K562 (cell line): ENCODE measurements at regions not wholly inside any gene's neighbourhood (a gene's known extent, or its start where the extent isn't known, plus 50 kb on each side); places are given as distances from the start of the nearest gene placed in this dataset.

Experiments
- ATAC-seq: fragments of 200-7000 bp; cut with Tn5 transposase; 3 replicates; pipeline ENCODE4 v1.9.1; 2020; ENCODE audit warnings: moderate library complexity
- BruUV-seq: library from RNA; stranded (reverse); fragments of 400-500 nt; replicated peaks from 2 replicates; lab custom pipeline; 2021; lab: Mats Ljungman, UMichigan
- CTCF ChIA-PET: fragments of 300-600 bp; formaldehyde crosslinking; extraction: SDS; loops from one replicate; lab custom pipeline; 2021; ENCODE audit warnings: low intra/inter-chr PET ratio; lab: Yijun Ruan, JAX
- POLR2A ChIA-PET: fragments of 300-600, 350-650 bp; sonication (Branson Sonifier 250); formaldehyde crosslinking; extraction: SDS; loops from one replicate; lab custom pipeline; 2021; ENCODE audit warnings: antibody characterized with exemption, inconsistent platforms; lab: Yijun Ruan, JAX
- DNase-seq, 4 experiments: peaks; one replicate each; pipeline versions ENCODE4 v3.0.0 to v3.0.0-alpha.2; 2011 to 2018; ENCODE audit warnings: low spot score in 3 of 4, mixed read lengths in 3 of 4; ENCODE audit errors: extremely low read depth in 1 of 4
- FAIRE-seq: peaks from 2 replicates; lab custom pipeline; 2011; peaks lifted over from hg19 to GRCh38; lab: Jason Lieb, UNC
- H2AFZ ChIP-seq: 2 replicates; pipeline ENCODE4 v1.6.0; 2011; ENCODE audit warnings: low read depth, low read length, control low read depth, inconsistent platforms
- H3K27ac ChIP-seq: fragments of 200-600 bp; 3 replicates; pipeline ENCODE4 v1.8.0; 2011; ENCODE audit warnings: low read depth, mild to moderate bottlenecking, control low read depth, inconsistent platforms, low read length, moderate library complexity, mixed read lengths; ENCODE audit errors: extremely low read depth
- H3K27me3 ChIP-seq, 2 experiments: fragments of 300-600 bp in 1 of 2; 2 replicates in 1 of 2; 3 replicates in 1 of 2; pipeline versions ENCODE4 v1.6.0 to v1.8.0; 2011; ENCODE audit warnings: inconsistent platforms in 2 of 2, low read length in 2 of 2, mild to moderate bottlenecking in 1 of 2, mixed read lengths in 1 of 2, moderate library complexity in 1 of 2; ENCODE audit not compliant: control insufficient read depth in 2 of 2, insufficient read depth in 2 of 2
- H3K36me3 ChIP-seq: fragments of 300-600 bp; 3 replicates; pipeline ENCODE4 v1.8.0; 2011; ENCODE audit warnings: mild to moderate bottlenecking, low read length, inconsistent platforms; ENCODE audit not compliant: control insufficient read depth, insufficient read depth
- H3K4me1 ChIP-seq, 2 experiments: fragments of 200-600 bp in 1 of 2; replicated peaks in 1 of 2; 2 replicates in 1 of 2; 3 replicates in 1 of 2; pipeline versions ENCODE4 v1.5.1 to v1.8.0; 2011; ENCODE audit warnings: inconsistent platforms in 2 of 2, low read length in 2 of 2, mild to moderate bottlenecking in 1 of 2, mixed read lengths in 1 of 2, moderate library complexity in 1 of 2; ENCODE audit not compliant: control insufficient read depth in 2 of 2, insufficient read depth in 2 of 2
- H3K4me2 ChIP-seq: 2 replicates; pipeline ENCODE4 v1.6.1; 2011; ENCODE audit warnings: low read length, control low read depth, inconsistent platforms, mixed read lengths; ENCODE audit not compliant: insufficient read depth
- H3K4me3 ChIP-seq: fragments of 200-600 bp; sonication (generic), shearing (Covaris generic); 2 replicates; pipeline ENCODE4 v1.5.1; 2016; ENCODE audit warnings: control low read depth, inconsistent platforms
- H3K79me2 ChIP-seq: fragments of 200-600 bp; 3 replicates; pipeline ENCODE4 v1.8.0; 2011; ENCODE audit warnings: low read length, inconsistent platforms; ENCODE audit not compliant: control insufficient read depth, insufficient read depth
- H3K9ac ChIP-seq, 2 experiments: 2 replicates each; pipeline versions ENCODE4 v1.6.0 to v1.6.1; 2011; ENCODE audit warnings: low read depth in 2 of 2, low read length in 2 of 2, control low read depth in 1 of 2, inconsistent platforms in 1 of 2, mild to moderate bottlenecking in 1 of 2, mixed read lengths in 1 of 2; ENCODE audit not compliant: insufficient read depth in 1 of 2
- H3K9me1 ChIP-seq: one replicate; pipeline ENCODE4 v1.6.0; 2011; ENCODE audit warnings: inconsistent platforms, mild to moderate bottlenecking, low read length, moderate library complexity; ENCODE audit not compliant: control insufficient read depth, insufficient read depth
- H3K9me3 ChIP-seq: replicated peaks from 2 replicates; pipeline ENCODE4 v1.5.1; 2011; ENCODE audit warnings: low read depth, low read length, inconsistent platforms; ENCODE audit not compliant: control insufficient read depth, insufficient read depth
- H4K20me1 ChIP-seq: replicated peaks from 2 replicates; pipeline ENCODE4 v1.6.1; 2011; ENCODE audit warnings: low read length, inconsistent platforms, mixed read lengths; ENCODE audit not compliant: control insufficient read depth, insufficient read depth
- BMI1 ChIP-seq: fragments of 150-350 bp; IDR thresholded peaks from 2 replicates; pipeline ENCODE4 v1.6.1; 2014; ENCODE audit warnings: low read length
- CSDE1 ChIP-seq, 2 experiments: fragments of 450-650 bp; IDR thresholded peaks; 2 replicates each; pipeline ENCODE4 v1.6.1; 2016; ENCODE audit warnings: mild to moderate bottlenecking in 1 of 2
- FOXP1 ChIP-seq: sonication (generic); formaldehyde crosslinking; IDR thresholded peaks from 2 replicates; pipeline ENCODE4 v1.8.0; 2022; ENCODE audit warnings: mild to moderate bottlenecking, missing genetic modification reagents
- HDAC1 ChIP-seq, 2 experiments: fragments of 450-650 bp; IDR thresholded peaks; 2 replicates each; pipeline ENCODE4 v1.6.1; 2016 to 2017; ENCODE audit warnings: inconsistent platforms in 1 of 2, mild to moderate bottlenecking in 1 of 2, moderate library complexity in 1 of 2
- HNRNPLL ChIP-seq: fragments of 200-400 bp; formaldehyde crosslinking; IDR thresholded peaks from 2 replicates; pipeline ENCODE4 v1.6.1; 2017; ENCODE audit warnings: low read length, low read depth, mild to moderate bottlenecking; ENCODE audit not compliant: poor library complexity, severe bottlenecking
- HNRNPUL1 ChIP-seq: fragments of 200-400 bp; formaldehyde crosslinking; IDR thresholded peaks from 2 replicates; pipeline ENCODE4 v1.6.1; 2017; ENCODE audit warnings: low read length
- JUN ChIP-seq, 2 experiments: sonication (generic) in 1 of 2; formaldehyde crosslinking in 1 of 2; IDR thresholded peaks; 2 replicates each; pipeline versions ENCODE4 v1.6.1 to v1.8.0; 2012 to 2022; ENCODE audit warnings: borderline replicate concordance in 2 of 2, mild to moderate bottlenecking in 2 of 2, improper control_type of control experiment in 1 of 2, low read depth in 1 of 2, low read length in 1 of 2, missing genetic modification reagents in 1 of 2
- NCOA1 ChIP-seq: fragments of 450-650 bp; IDR thresholded peaks from 2 replicates; pipeline ENCODE4 v1.6.1; 2016; ENCODE audit warnings: low read depth
- NUFIP1 ChIP-seq: fragments of 450-650 bp; IDR thresholded peaks from 2 replicates; pipeline ENCODE4 v1.6.1; 2018; ENCODE audit not compliant: partially characterized antibody
- POLR2G ChIP-seq: fragments of 200-400 bp; formaldehyde crosslinking; IDR thresholded peaks from 2 replicates; pipeline ENCODE4 v1.6.1; 2017; ENCODE audit warnings: low read depth, mild to moderate bottlenecking, antibody characterized with exemption, low read length, moderate library complexity
- RBM14 ChIP-seq: fragments of 200-400 bp; formaldehyde crosslinking; IDR thresholded peaks from 2 replicates; pipeline ENCODE4 v1.6.1; 2018; ENCODE audit warnings: low read depth, mild to moderate bottlenecking, low read length, moderate library complexity, borderline replicate concordance; ENCODE audit not compliant: insufficient read depth
- RBM39 ChIP-seq: fragments of 200-400 bp; formaldehyde crosslinking; optimal IDR thresholded peaks from 2 replicates; pipeline ENCODE3; 2018; ENCODE audit warnings: low read depth, low read length
- SAFB2 ChIP-seq: fragments of 200-400 bp; formaldehyde crosslinking; IDR thresholded peaks from 2 replicates; pipeline ENCODE4 v1.6.1; 2018; ENCODE audit warnings: borderline replicate concordance, low read length, low read depth, moderate library complexity; ENCODE audit not compliant: severe bottlenecking
- SMAD3 ChIP-seq: fragments of 450-650 bp; formaldehyde crosslinking; conservative IDR thresholded peaks from 2 replicates; pipeline ENCODE4 v1.4.0; 2020; ENCODE audit warnings: mild to moderate bottlenecking
- SNIP1 ChIP-seq: fragments of 450-650 bp; IDR thresholded peaks from 2 replicates; pipeline ENCODE4 v1.7.1; 2017; ENCODE audit warnings: low read depth, mild to moderate bottlenecking
- TAL1 ChIP-seq: fragments of 450-650 bp; IDR thresholded peaks from 2 replicates; pipeline ENCODE4 v1.6.1; 2016; ENCODE audit warnings: mild to moderate bottlenecking
- TCF15 ChIP-seq: fragments of 250-450 bp; sonication (Bioruptor Pico); IDR thresholded peaks from 2 replicates; pipeline ENCODE4 v1.8.0; 2022; ENCODE audit warnings: moderate library complexity, mild to moderate bottlenecking, inconsistent platforms
- TCFL5 ChIP-seq: fragments of 250-450 bp; sonication (Bioruptor Pico); conservative IDR thresholded peaks from 2 replicates; pipeline ENCODE4 v1.6.1; 2021; ENCODE audit warnings: mild to moderate bottlenecking, moderate library complexity, matching md5 sums
- U2AF1 ChIP-seq: fragments of 200-400 bp; formaldehyde crosslinking; optimal IDR thresholded peaks from 2 replicates; pipeline ENCODE3; 2017; ENCODE audit warnings: mild to moderate bottlenecking, low read depth, low read length, moderate library complexity
- ZC3H4 ChIP-seq: sonication (generic); formaldehyde crosslinking; IDR thresholded peaks from 2 replicates; pipeline ENCODE4 v1.9.0; 2021; ENCODE audit warnings: missing genetic modification reagents, borderline replicate concordance
- ZNF124 ChIP-seq: sonication (generic); formaldehyde crosslinking; IDR thresholded peaks from 2 replicates; pipeline ENCODE4 v1.8.1; 2022; ENCODE audit warnings: missing genetic modification reagents
- WGBS: fragments of 100-300 bp; shearing (Covaris generic); methylation state at CpG from one replicate; pipeline ENCODE4 v1.1.6; 2016; ENCODE audit warnings: low coverage, mixed read lengths; ENCODE audit not compliant: insufficient coverage; ENCODE audit errors: missing lambda C conversion rate; 5-methylcytosine and 5-hydroxymethylcytosine counted together
- in situ Hi-C: fragments of 300-500 bp; cut with MboI; formaldehyde crosslinking; loops from 4 replicates; pipeline ENCODE4 v1.15.0; 2018; ENCODE audit warnings: inconsistent platforms, mixed read lengths
- intact Hi-C: fragments of 100-400 bp; cut with micrococcal nuclease; formaldehyde crosslinking; loops from 2 replicates; pipeline ENCODE4 v1.14.2; 2022
- TF ChIP-seq, protein P1 (sequence below): fragments of 450-650 bp; IDR thresholded peaks from 2 replicates; pipeline ENCODE4 v1.7.0; 2016; ENCODE audit warnings: borderline replicate concordance

DNA sequence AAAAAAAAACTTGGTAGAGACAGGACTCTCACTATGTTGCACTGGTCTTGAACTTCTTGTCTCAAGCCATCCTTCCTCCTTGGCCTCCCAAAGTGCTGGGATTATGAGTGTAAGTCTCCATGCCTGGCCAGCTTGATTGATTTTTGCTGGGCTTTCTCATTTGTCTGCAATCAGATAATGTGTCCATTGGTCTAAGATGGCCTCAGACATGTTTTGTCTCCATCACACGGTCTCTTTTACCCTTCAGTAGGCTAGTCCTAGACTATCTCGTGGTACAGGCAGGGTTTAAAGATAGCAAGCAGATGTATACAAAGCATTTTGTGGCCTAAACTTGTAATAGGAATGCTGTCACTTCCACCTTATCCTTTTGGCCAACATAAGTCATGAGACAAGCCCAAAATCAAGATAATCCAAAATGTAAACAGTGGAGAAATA, 289.1 kb downstream of the TFAP2B start:
- peak overlapping the region; percentile 30 for H2AFZ ChIP-seq
- no peaks in the 10 kb centered on the region for H3K79me2 ChIP-seq
- H3K9me3 ChIP-seq, result no peaks in the 10 kb centered on the region
- H3K4me3 ChIP-seq, result no peak overlapping the region
- H3K4me1 ChIP-seq, result peaks cover 0 to 21% of the 10 kb centered on the region in 2 experiments; a peak in 2 of 5 replicates
- no peak overlapping the region for H3K9ac ChIP-seq
- peak in 2 of 4 experiments; percentile 47 to 72 for DNase-seq
- 0% methylated on average over 2 of the region's 2 CpGs for WGBS
- peak; percentile 84 for ATAC-seq
- peak overlapping the region; percentile 5; the same call in 1 of the 3 replicates for H3K27ac ChIP-seq
- no peaks in the 10 kb centered on the region for H3K9me1 ChIP-seq
- POLR2A ChIA-PET, result no interaction called here
- no peaks in the 10 kb centered on the region for H3K27me3 ChIP-seq
- H3K36me3 ChIP-seq, result no peaks in the 10 kb centered on the region
- CTCF ChIA-PET, result no interaction called here
- H4K20me1 ChIP-seq, result no peaks in the 10 kb centered on the region
- BruUV-seq, result no TSS peak
- intact Hi-C loops (loop anchor here (5.0 kb wide), 1 partner anchor 55 kb away; no protein-coding TSS in a partner anchor), in situ Hi-C loops (no loop called here)
- FAIRE-seq, result peak; percentile 74
- H3K4me2 ChIP-seq, result peak overlapping the region; percentile 8; the same call in 1 of the 2 replicates
- no peak for TF ChIP-seq ZC3H4 (CRISPR knock-in tag)
- TF ChIP-seq RBM14, result no peak
- no peak for TF ChIP-seq CSDE1 (IDR thresholded peaks at IDR 0.05)
- peak; percentile 66; the same call in 1 of the 2 replicates for TF ChIP-seq TCFL5 (CRISPR knock-in tag)
- peak; percentile 72; the same call in 1 of the 2 replicates for TF ChIP-seq NCOA1
- no peak for TF ChIP-seq SAFB2
- TF ChIP-seq BMI1, result no peak
- TF ChIP-seq U2AF1, result no peak
- TF ChIP-seq NUFIP1, result no peak
- TF ChIP-seq SMAD3 (CRISPR knock-in tag), result peak; percentile 84
- no peak for TF ChIP-seq HNRNPUL1
- no peak for TF ChIP-seq ZNF124 (CRISPR knock-in tag)
- no peak for TF ChIP-seq HNRNPLL
- peak in 1 of 2 experiments; percentile 60; a peak in 2 of 4 replicates for TF ChIP-seq HDAC1 (IDR thresholded peaks at IDR 0.05)
- no peak for TF ChIP-seq RBM39
- TF ChIP-seq TCF15 (CRISPR knock-in tag), result peak; percentile 96
- no peak for TF ChIP-seq FOXP1 (CRISPR knock-in tag)
- TF ChIP-seq POLR2G, result no peak
- TF ChIP-seq, protein P1, sequence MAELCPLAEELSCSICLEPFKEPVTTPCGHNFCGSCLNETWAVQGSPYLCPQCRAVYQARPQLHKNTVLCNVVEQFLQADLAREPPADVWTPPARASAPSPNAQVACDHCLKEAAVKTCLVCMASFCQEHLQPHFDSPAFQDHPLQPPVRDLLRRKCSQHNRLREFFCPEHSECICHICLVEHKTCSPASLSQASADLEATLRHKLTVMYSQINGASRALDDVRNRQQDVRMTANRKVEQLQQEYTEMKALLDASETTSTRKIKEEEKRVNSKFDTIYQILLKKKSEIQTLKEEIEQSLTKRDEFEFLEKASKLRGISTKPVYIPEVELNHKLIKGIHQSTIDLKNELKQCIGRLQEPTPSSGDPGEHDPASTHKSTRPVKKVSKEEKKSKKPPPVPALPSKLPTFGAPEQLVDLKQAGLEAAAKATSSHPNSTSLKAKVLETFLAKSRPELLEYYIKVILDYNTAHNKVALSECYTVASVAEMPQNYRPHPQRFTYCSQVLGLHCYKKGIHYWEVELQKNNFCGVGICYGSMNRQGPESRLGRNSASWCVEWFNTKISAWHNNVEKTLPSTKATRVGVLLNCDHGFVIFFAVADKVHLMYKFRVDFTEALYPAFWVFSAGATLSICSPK, result no peak
- TF ChIP-seq SNIP1, result no peak
- TF ChIP-seq JUN (IDR thresholded peaks at IDR 0.05; ENCODE audit: borderline replicate concordance, low read depth, low read length), result 0 out of 2 replicates have a peak, but pooled peaks have one; percentile 24
- no peak for TF ChIP-seq JUN (CRISPR knock-in tag; IDR thresholded peaks at IDR 0.05; ENCODE audit: borderline replicate concordance)
- peak; percentile 82 for TF ChIP-seq TAL1
